Ovary (tissue), 7 donors: ENCODE measurements at regions not wholly inside any gene's neighbourhood (a gene's known extent, or its start where the extent isn't known, plus 50 kb on each side); places are given as distances from the start of the nearest gene placed in this dataset.
"Not testable (repeated sequence)": the region's sequence is repeated elsewhere in the genome, so short reads cannot be mapped to it uniquely, and the experiment has no call there.

ENCODE experiments used
- DNase-seq, 5 donors: peaks; one replicate each; pipeline ENCODE4 v3.0.0-alpha.2; 2019 to 2020
- H3K27ac ChIP-seq, 2 donors: fragments of 200-600 bp; one replicate each; pipeline versions ENCODE4 v1.5.1 to v1.8.0; 2019 to 2022
- H3K27me3 ChIP-seq: fragments of 200-600 bp; one replicate; pipeline ENCODE4 v1.8.0; 2022
- H3K36me3 ChIP-seq: fragments of 200-600 bp; sonication (generic); one replicate; pipeline ENCODE4 v1.5.1; 2019
- H3K4me1 ChIP-seq: one replicate; pipeline ENCODE4 v1.8.1; 2013; ENCODE audit warnings: mild to moderate bottlenecking, moderate library complexity; ENCODE audit not compliant: insufficient read depth
- H3K4me3 ChIP-seq: fragments of 200-600 bp; sonication (generic); one replicate; pipeline ENCODE4 v1.5.1; 2017
- H3K9me3 ChIP-seq, 2 donors: fragments of 200-600 bp in 1 of 2; sonication (generic) in 1 of 2; one replicate each; pipeline versions ENCODE4 v1.5.1 to v1.8.1; 2013 to 2019; ENCODE audit warnings: mild to moderate bottlenecking in 1 of 2, moderate library complexity in 1 of 2
- CTCF ChIP-seq, 3 donors: fragments of 450-650 bp in 2 of 3; fragments of 200-600 bp in 1 of 3; IDR thresholded peaks; one replicate each; pipeline versions ENCODE4 v1.5.1 to v1.8.0; 2016 to 2022; ENCODE audit warnings: antibody characterized with exemption in 3 of 3, mild to moderate bottlenecking in 1 of 3
- EP300 ChIP-seq: sonication (generic); formaldehyde crosslinking; IDR thresholded peaks from one replicate; pipeline ENCODE4 v1.6.1; 2017; ENCODE audit warnings: antibody characterized with exemption
- POLR2A ChIP-seq: fragments of 450-650 bp; IDR thresholded peaks from one replicate; pipeline ENCODE4 v1.6.1; 2017; ENCODE audit warnings: antibody characterized with exemption, mild to moderate bottlenecking, moderate library complexity
- WGBS, 3 donors: extraction: QIAGEN DNeasy Blood & Tissue Kit in 1 of 3; methylation state at CpG; one replicate each; pipeline versions ENCODE4 v1.1.5 to v1.1.7; 2013 to 2017; 5-methylcytosine and 5-hydroxymethylcytosine counted together
- intact Hi-C, 4 donors: fragments of 100-400 bp; cut with DNase I; formaldehyde crosslinking; loops; one replicate each; pipeline versions ENCODE4 v1.11.0 to v1.15.1; 2022 to 2023
- donor health status: DM: no; HTN: no; CAD: no; lungs with moderate emphysema.
- donor health status: DM: no; HTN: no; CAD: no.
- donor health status: Bipolar disorder and iron deficiency.
- donor health status: DM: no; HTN: no; CAD: no.
- donor health status: DM: yes; HTN: yes; CAD: no.

GRCh38 chr11:25562417-25562816 is 769.5 kb upstream of the ANO3 start:
- 46 to 67% (median 53%) methylated on average over 2 of the region's 2 CpGs for WGBS, 3 donors
- Histone ChIP-seq H3K4me3 (no peak overlapping the region), H3K36me3 (no peaks in the 10 kb centered on the region), H3K9me3 (no peaks in the 10 kb centered on the region), H3K27ac (no peak overlapping the region), H3K4me1 (peaks cover 5% of the 10 kb centered on the region), H3K27me3 (no peaks in the 10 kb centered on the region)
- no peak for DNase-seq
- TF ChIP-seq EP300 (no peak), POLR2A (no peak), CTCF (IDR thresholded peaks at IDR 0.05) (no peak)
- intact Hi-C loops, result no loop called here

- intact Hi-C loops, result no loop called here
- Histone ChIP-seq H3K27me3 (no peaks in the 10 kb centered on the region), H3K4me3 (no peak overlapping the region), H3K4me1 (peaks cover 5% of the 10 kb centered on the region), H3K27ac (no peak overlapping the region), H3K36me3 (no peaks in the 10 kb centered on the region), H3K9me3 (no peaks in the 10 kb centered on the region)
- DNase-seq, result no peak
- no peak for TF ChIP-seq POLR2A
- TF ChIP-seq CTCF (IDR thresholded peaks at IDR 0.05), result no peak
- no peak for TF ChIP-seq EP300
These were observed 766.1 kb upstream of the ANO3 start for GRCh38 chr11:25565846-25566245.

GRCh38 chr11:25566298-25567200 is 765.4 kb upstream of the ANO3 start:
- Histone ChIP-seq H3K27ac (no peak overlapping the region), H3K36me3 (no peaks in the 10 kb centered on the region), H3K9me3 (no peaks in the 10 kb centered on the region), H3K4me3 (no peak overlapping the region), H3K4me1 (peaks cover 5% of the 10 kb centered on the region), H3K27me3 (no peaks in the 10 kb centered on the region)
- DNase-seq, result peak; percentile 21 to 64 (median 46)
- no peak for TF ChIP-seq CTCF (IDR thresholded peaks at IDR 0.05)
- TF ChIP-seq EP300, result no peak
- no peak for TF ChIP-seq POLR2A
- intact Hi-C loops, result no loop called here
- WGBS, 3 donors, result 22 to 40% (median 22%) methylated on average over 5 of the region's 5 CpGs

- H3K9me3 ChIP-seq, result no peaks in the 10 kb centered on the region
- intact Hi-C loops, result no loop called here
- H3K27me3 ChIP-seq, result no peaks in the 10 kb centered on the region
- no peak for TF ChIP-seq POLR2A
- no peak for TF ChIP-seq EP300
- no peak for TF ChIP-seq CTCF (IDR thresholded peaks at IDR 0.05)
- WGBS, 3 donors, result 77 to 83% (median 82%) methylated on average over 1 of the region's 1 CpG
- no peaks in the 10 kb centered on the region for H3K36me3 ChIP-seq
- H3K4me3 ChIP-seq, result no peak overlapping the region
- DNase-seq, result no peak
- no peaks in the 10 kb centered on the region for H3K4me1 ChIP-seq
- no peak overlapping the region for H3K27ac ChIP-seq
These were observed 755.6 kb upstream of the ANO3 start for GRCh38 chr11:25576320-25576719.

GRCh38 chr11:25579554-25579953 is 752.4 kb upstream of the ANO3 start:
- WGBS, 3 donors, result 48 to 59% (median 57%) methylated on average over 2 of the region's 2 CpGs
- H3K27me3 ChIP-seq, H3K36me3 ChIP-seq, H3K27ac ChIP-seq, H3K4me3 ChIP-seq, H3K4me1 ChIP-seq, DNase-seq, H3K9me3 ChIP-seq, intact Hi-C loops: not testable (repeated sequence)
